NOMO-1 treated with dmso at 0.1 percent for 144 hours (cell line): ENCODE measurements at regions not wholly inside any gene's neighbourhood (a gene's known extent, or its start where the extent isn't known, plus 50 kb on each side); places are given as distances from the start of the nearest gene placed in this dataset.
"Not testable (repeated sequence)": the region's sequence is repeated elsewhere in the genome, so short reads cannot be mapped to it uniquely, and the experiment has no call there.

ENCODE experiments used
- DNase-seq: peaks from one replicate; lab custom pipeline; 2025; ENCODE audit not compliant: unreplicated experiment; lab: John Stamatoyannopoulos, UW

GRCh38 chr6:82506526-82506925 lies 142.9 kb downstream of the TPBG start:
- DNase-seq = no peak

GRCh38 chr6:82507112-82507511 lies 143.5 kb downstream of the TPBG start:
- DNase-seq = no peak

- DNase-seq = no peak
These were observed 147.9 kb downstream of the TPBG start for GRCh38 chr6:82511546-82511945.

DNA sequence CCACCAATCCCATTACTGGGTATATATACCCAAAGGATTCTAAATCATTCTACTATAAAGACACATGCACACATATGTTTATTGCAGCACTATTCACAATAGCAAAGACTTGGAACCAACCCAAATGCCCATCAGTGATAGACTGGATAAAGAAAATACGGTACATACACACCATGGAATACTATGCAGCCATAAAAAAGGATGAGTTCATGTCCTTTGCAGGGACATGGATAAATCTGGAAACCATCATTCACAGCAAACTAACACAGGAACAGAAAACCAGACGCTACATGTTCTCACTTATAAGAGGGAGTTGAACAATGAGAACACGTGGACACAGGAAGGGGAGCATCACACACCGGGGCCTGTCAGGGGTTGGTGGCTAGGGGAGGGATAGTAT lies 154.3 kb downstream of the TPBG start:
- not testable (repeated sequence) for DNase-seq

DNA sequence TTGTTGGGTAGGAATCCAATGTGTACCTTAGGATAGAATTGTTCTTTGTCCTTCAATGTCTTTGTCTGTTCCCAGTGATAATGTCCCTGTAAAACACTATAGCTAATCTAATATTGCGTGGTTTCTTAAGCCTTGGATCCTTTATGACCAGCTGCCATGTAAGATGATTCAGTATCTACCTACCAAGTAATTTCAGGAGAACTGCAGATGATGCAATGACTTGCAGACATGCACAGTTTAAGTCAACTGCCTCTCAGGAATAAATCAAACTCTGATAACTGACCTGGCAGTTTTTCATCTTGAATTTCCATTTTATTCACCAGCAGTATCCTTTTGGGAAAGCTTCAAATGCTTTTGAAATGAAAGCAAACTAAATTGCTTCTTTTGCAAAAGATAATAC lies 157.8 kb downstream of the TPBG start:
- DNase-seq = no peak

GRCh38 chr6:82521861-82522260 lies 158.2 kb downstream of the TPBG start:
- no peak for DNase-seq

DNA sequence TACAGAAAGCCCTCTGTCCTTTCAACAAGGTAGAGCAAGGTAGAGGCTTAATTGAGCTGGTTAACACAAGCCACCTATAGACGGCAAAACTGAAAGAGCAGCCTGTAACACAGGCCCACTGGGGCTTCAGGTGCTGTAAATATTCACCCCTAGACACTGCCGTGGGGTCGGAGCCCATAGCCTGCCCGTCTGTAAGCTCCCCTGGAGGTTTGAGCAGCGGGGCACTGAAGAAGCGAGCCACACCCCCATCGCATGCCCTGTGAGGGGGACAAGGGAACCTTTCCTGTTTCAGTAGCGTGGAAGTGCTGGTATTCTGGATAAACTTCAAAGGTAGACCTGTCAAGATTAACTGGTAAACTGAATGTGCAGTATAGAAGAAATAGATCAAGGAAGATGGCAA lies 160.4 kb downstream of the TPBG start:
- no peak for DNase-seq

- DNase-seq = no peak
These were observed 162.3 kb downstream of the TPBG start for GRCh38 chr6:82525775-82526495.

GRCh38 chr6:82529960-82530460 lies 166.4 kb downstream of the TPBG start:
- DNase-seq = not testable (repeated sequence)

DNA sequence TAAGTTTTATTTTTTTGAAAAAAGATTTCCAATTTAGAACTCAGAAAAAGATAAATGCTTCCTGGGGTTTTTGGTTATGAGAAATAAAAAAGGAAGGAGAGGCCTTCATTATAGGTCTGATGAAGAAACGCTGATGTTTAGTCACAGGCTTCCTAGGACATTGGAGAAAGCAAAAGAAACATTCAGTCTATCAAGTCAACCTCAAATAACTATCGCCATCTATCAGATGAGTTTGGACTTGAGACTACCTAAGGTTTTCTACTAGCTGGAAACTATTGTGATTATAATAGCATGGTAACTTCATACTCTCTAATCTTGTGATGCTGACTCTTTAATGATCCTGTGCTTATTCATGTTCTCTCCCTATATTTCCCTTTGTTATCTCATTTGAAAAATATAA lies 171.3 kb downstream of the TPBG start:
- DNase-seq = no peak

DNA sequence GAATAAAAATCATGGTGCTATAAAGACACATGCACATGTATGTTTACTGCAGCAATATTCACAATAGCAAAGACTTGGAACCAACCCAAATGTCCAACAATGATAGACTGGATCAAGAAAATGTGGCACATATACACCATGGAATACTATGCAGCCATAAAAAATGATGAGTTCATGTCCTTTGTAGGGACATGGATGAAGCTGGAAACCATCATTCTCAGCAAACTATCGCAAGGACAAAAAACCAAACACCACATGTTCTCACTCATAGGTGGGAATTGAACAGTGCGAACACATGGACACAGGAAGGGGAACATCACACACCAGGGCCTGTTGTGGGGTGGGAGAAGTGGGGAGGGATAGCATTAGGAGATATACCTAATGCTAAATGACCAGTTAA lies 185.9 kb downstream of the TPBG start:
- not testable (repeated sequence) for DNase-seq

GRCh38 chr6:82551311-82551710 lies 187.7 kb downstream of the TPBG start:
- not testable (repeated sequence) for DNase-seq

DNA sequence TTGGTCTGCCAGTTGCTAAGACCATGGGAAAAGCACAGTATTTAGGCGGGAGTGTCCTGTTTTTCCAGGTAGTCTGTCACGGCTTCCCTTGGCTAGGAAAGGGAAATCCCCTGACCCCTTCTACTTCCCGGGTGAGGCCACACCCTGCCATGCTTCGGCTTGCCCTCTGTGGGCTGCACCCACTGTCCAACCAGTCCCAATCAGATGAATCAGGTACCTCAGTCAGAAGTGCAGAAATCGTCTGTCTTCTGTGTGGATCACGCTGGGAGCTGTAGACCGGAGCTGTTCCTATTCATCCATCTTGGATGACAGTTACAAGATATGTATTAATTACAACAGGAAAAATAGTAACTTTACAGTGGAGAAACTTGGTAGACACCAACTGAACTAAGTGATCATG lies 188.2 kb downstream of the TPBG start:
- no peak for DNase-seq

DNA sequence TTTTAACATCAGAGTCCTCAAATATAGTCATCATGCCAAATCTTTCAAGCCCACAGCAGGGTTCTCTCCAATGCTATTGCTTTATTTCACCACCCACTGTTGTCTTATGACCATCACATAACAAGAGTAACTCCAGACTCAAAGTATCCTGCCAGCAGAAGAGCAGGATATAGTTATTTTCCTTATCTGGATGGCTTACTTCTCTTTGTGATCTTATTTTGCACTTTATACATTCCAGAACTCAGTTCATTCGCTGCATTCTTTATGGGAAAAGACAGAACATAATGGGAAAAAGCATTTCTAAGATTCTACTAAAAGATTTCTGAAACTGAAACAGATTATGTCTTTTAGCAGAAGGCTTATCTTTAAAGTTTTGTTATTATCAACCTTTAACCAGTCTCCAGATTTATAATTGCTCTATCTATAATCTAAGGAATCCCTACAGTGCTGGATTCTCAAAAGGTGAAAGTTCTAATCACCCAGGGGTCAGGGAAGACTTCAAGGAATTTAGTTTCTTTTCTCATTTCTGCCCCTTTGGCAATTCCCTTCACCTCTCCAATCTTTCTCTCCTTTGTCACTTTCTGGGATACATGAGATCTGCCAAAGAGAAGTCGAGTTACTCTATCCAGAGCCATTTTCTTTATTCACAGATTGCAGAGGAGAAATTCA lies 190.4 kb downstream of the TPBG start:
- DNase-seq = no peak

GRCh38 chr6:82554666-82555065 lies 191.0 kb downstream of the TPBG start:
- DNase-seq = no peak

GRCh38 chr6:82555801-82556200 lies 192.2 kb downstream of the TPBG start:
- DNase-seq = no peak

- DNase-seq = not testable (repeated sequence)
These were observed 194.9 kb downstream of the TPBG start for GRCh38 chr6:82558531-82558930.

DNA sequence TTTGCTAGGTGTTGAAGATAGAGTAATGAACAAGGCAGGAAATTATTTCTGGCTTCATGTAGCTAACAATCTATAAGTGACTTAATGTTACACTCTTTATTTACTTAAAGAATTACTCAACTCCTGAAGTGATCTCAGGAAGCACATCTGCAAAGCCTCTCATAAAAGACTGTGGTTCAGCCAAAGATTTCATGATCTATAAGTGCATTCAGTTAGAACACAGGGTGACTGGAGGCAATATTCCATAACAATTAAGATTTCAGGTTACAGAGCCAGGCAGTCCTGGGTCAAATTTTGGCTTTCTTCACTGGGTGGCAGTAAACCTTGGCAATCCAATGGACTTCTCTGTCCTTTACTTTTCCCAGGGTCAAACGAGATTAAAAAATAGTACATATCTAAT lies 204.0 kb downstream of the TPBG start:
- DNase-seq = no peak

DNA sequence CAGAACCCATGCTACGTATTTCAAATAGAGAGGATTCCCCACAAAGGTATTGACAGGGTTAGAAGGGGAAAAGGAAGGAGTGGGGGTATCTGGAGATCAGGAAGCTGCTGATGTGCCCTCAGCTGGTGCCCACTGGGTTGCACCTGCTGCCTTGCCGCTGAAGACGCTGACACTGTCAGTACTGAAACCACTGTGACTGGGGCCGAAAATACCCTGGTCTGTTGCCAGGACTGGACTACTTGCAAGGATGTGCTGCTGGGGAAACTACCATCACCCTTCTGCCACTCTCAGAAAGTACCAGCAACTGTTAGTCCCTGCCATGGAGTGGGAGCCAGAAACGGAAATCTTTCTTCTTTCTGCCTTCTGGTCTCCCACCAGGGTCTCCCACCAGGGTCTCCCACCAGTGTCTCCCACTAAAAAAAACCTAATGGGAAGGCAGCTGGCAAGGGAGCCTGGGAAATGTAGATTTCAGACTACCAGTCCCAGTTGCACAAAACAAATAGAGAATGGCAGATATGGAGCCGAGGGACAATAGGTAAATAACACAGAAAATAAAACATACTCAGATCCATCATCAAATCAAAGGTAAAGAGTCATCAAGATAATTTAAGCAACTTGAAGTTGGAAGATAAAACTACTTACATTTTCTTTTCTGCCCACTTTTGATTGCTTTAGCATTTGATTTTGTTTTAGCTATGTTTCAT lies 204.8 kb downstream of the TPBG start:
- DNase-seq = no peak

- no peak for DNase-seq
These were observed 205.4 kb downstream of the TPBG start for GRCh38 chr6:82569022-82569421.

DNA sequence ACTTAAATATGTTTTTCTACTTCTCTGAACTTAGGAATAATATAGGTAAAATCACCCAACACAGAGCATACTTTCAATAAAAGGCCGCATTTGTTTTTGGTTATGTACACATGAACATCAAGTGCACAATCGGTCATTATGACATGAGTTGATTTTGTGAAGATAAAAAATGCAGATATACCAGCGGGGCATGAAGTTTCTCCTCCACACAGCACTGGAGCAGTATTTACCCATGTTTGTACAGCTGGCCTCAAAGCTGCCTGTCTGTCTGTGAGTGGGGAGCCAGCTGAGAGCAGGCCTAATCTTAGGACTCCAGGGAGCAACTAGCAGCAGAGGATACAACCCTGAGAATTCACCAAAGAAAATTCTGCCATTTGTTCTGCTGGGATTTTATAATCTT lies 206.5 kb downstream of the TPBG start:
- DNase-seq = no peak

GRCh38 chr6:82571455-82571854 lies 207.8 kb downstream of the TPBG start:
- no peak for DNase-seq
